PC-9 (cell line): ENCODE measurements at regions not wholly inside any gene's neighbourhood (a gene's known extent, or its start where the extent isn't known, plus 50 kb on each side); places are given as distances from the start of the nearest gene placed in this dataset.

Experiments used
- CTCF ChIP-seq: fragments of 200-600 bp; sonication (generic); conservative IDR thresholded peaks from 2 replicates; pipeline ENCODE4 v1.6.1; 2017; ENCODE audit warnings: mixed run types, antibody characterized with exemption, mild to moderate bottlenecking, moderate library complexity
- EZH2 ChIP-seq: fragments of 200-600 bp; sonication (generic); IDR thresholded peaks from 2 replicates; pipeline ENCODE4 v1.8.0; 2017; ENCODE audit warnings: antibody characterized with exemption, low read depth

DNA sequence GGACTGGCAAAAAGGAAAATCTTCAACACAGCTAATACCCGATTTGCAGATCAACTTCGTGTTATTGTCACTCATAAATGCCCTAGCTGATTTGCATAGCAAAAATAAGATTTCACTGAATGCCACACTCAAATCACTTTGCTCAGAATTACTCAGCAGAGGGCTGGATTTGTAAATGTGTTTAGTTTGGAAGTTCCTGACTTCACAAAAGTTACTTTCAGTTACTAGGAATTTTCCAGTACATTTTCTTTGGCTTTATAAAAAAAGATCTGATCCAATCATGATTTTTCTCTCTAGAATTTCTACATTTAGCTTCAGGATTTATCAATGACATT, 433.3 kb upstream of the ID2 start:
- TF ChIP-seq CTCF (no peak), EZH2 (no peak)
